Stimulated activated naive CD8-positive, alpha-beta T cell treated with anti-CD3 and anti-CD28 coated beads, Interleukin-15, Interleukin-2, amounts not matched to agents 100 ng/mL and 50 ng/mL, for 24 hours (primary cell): ENCODE measurements at regions not wholly inside any gene's neighbourhood (a gene's known extent, or its start where the extent isn't known, plus 50 kb on each side); places are given as distances from the start of the nearest gene placed in this dataset.
"Not testable (repeated sequence)": the region's sequence is repeated elsewhere in the genome, so short reads cannot be mapped to it uniquely, and the experiment has no call there.

Experiments
- H3K27ac Mint-ChIP-seq: one replicate; pipeline ENCODE4 v1.8.0; 2021; ENCODE audit warnings: mild to moderate bottlenecking, mixed read lengths
- H3K27me3 Mint-ChIP-seq: one replicate; pipeline ENCODE4 v1.8.0; 2021; ENCODE audit warnings: mixed read lengths
- H3K36me3 Mint-ChIP-seq: one replicate; pipeline ENCODE4 v1.8.0; 2021; ENCODE audit warnings: low read depth, mixed read lengths
- H3K4me1 Mint-ChIP-seq: one replicate; pipeline ENCODE4 v1.8.0; 2021; ENCODE audit warnings: low read depth, mixed read lengths
- H3K4me3 Mint-ChIP-seq: one replicate; pipeline ENCODE4 v1.8.0; 2021; ENCODE audit warnings: mild to moderate bottlenecking, mixed read lengths
- H3K9me3 Mint-ChIP-seq: one replicate; pipeline ENCODE4 v1.8.0; 2021; ENCODE audit warnings: mixed read lengths

DNA sequence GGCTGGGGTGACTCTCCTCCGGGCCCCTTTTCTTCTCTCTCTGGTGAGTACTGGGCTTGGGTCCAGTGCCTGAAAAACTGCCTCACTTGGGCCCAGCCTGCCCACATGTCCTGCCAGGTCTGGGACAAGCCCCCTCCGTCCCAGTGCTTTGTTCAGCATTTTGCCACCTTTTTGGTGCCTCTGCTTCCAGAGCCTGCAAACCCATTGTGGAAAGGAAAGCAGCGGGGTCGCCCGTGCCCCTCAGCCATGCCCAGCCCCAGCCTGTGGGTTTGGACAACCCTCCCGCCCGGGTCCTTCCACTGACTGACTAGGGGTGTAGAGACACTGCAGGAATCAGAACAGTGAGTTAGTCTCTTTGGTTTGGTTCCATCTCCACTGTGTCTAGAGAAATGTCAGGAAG is 140.7 kb upstream of the ALKAL2 start:
- Mint-ChIP-seq H3K4me3 (no peak overlapping the region), H3K27ac (no peak overlapping the region), H3K27me3 (peaks cover 3% of the 10 kb centered on the region), H3K4me1 (peaks cover 22% of the 10 kb centered on the region), H3K9me3 (no peaks in the 10 kb centered on the region), H3K36me3 (no peaks in the 10 kb centered on the region)

DNA sequence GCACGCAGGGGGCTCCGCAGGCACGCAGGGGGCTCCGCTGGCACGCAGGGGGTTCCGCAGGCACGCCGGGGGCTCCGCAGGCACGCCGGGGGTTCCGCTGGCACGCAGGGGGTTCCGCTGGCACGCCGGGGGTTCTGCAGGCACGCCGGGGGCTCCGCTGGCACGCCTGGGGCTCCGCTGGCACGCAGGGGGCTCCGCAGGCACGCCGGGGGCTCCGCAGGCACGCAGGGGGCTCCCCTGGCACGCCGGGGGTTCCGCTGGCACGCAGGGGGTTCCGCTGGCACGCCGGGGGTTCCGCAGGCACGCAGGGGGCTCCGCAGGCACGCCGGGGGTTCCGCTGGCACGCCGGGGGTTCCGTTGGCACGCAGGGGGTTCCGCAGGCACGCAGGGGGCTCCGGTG is 138.8 kb upstream of the ALKAL2 start:
- not testable (repeated sequence) for H3K9me3 Mint-ChIP-seq, H3K36me3 Mint-ChIP-seq, H3K27me3 Mint-ChIP-seq, H3K4me3 Mint-ChIP-seq, H3K27ac Mint-ChIP-seq
- H3K4me1 Mint-ChIP-seq: peaks cover 22% of the 10 kb centered on the region

DNA sequence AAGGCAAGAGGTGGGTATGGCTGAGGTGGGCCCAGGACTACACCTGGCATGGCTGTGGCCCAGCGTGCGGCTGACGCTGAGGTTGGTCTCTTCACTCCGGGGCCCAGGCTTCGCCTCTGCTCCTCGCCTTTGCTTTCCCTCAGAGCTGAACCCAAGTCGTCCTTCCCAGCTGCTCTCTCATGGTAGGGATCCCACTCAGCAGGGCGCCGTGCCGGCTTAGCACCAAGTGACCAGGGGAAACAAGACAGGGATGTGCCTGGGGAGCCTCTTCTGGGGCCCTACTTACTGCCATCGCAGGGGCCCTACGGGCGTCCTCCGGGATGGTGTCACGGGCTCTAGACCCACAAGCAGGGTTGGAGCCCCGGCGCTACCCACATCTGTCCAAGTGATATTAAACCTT is 138.1 kb upstream of the ALKAL2 start:
- Mint-ChIP-seq H3K9me3 (no peaks in the 10 kb centered on the region), H3K27me3 (peaks cover 4% of the 10 kb centered on the region), H3K36me3 (no peaks in the 10 kb centered on the region), H3K27ac (no peak overlapping the region), H3K4me1 (peaks cover 19% of the 10 kb centered on the region), H3K4me3 (no peak overlapping the region)

DNA sequence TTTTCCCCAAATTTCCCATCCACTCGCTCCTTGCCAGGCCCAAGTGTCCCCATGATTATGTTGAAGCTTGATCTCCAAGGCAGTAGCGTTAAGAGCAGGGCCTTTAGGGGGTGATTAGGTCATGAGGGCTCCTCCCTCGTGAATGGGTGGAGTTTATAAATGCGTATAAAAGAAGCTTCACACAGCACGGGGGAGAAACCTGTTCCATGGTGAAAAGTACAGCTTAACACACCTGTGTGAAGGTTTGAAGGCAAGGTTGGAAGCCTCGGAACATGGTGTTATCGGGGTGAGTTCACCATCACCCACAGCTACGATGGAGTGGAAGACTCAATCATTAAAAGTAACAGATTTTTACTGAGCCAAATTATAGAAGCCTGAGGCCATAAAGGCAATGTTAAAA is 137.4 kb upstream of the ALKAL2 start:
- Mint-ChIP-seq H3K9me3 (no peaks in the 10 kb centered on the region), H3K27ac (no peak overlapping the region), H3K27me3 (peaks cover 4% of the 10 kb centered on the region), H3K4me1 (peaks cover 12% of the 10 kb centered on the region), H3K4me3 (no peak overlapping the region), H3K36me3 (no peaks in the 10 kb centered on the region)

DNA sequence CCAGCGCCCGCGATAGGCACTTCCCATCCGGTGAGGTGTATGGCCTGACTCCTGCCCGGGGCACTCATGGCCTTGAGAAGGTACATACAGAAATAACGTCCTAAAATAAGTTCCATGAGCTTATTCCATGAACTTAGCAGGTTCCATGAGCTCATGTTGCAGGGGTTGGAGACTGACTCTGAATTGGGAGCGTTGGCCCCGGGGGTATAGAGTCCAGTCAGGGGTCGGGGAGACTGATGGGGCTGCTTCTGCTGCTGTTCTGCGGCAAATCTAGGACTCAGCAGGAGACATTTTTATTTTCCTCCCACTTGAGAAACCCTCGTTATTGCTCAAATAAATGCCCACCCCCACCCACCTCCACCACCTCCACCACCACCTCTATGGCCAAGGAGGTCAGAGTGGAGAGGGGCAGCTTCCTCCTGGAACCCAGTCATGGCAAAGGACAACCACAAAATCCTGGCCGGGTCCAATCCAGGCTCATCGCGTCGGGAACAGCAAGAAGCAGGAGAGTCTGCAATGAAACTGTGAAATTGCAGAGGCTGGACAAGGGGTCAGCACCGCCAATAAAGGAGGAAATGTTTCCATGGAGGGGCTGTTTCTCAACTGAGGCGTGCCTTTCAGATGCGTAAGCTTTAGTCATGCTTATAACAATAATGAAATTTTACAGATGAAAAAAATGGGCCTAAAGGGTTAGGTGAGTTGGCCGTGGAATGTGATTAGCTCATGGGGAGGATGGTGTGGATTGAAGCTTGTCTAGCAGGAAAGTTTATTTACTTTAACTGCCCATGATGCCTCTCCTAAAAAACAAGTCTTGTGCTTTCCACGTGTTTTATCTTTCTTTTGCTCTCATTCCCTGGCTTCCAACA is 136.6 kb upstream of the ALKAL2 start:
- Mint-ChIP-seq H3K36me3 (no peaks in the 10 kb centered on the region), H3K4me1 (peaks cover 5% of the 10 kb centered on the region), H3K27me3 (peaks cover 4% of the 10 kb centered on the region), H3K4me3 (no peak overlapping the region), H3K27ac (no peak overlapping the region), H3K9me3 (no peaks in the 10 kb centered on the region)

DNA sequence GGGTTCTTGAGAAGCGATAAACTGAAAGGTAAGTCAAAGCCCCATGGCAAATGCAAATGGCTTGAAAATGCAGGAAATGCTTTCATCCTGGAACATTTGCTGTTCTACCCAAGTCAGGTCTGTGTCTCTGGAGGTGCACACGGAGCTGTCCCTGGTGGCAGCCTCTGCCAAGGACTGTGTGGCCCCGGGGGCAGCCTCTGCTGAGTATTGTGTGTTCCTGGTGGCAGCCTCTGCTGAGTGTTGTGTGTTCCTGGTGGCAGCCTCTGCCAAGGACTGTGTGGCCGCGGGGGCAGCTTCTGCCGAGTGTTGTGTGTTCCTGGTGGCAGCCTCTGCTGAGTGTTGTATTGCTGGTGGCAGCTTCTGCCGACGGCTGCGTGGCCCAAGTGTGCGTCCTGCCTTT is 135.6 kb upstream of the ALKAL2 start:
- Mint-ChIP-seq H3K4me1 (no peaks in the 10 kb centered on the region), H3K36me3 (no peaks in the 10 kb centered on the region), H3K9me3 (no peaks in the 10 kb centered on the region), H3K27me3 (peaks cover 11% of the 10 kb centered on the region), H3K4me3 (no peak overlapping the region), H3K27ac (no peak overlapping the region)

DNA sequence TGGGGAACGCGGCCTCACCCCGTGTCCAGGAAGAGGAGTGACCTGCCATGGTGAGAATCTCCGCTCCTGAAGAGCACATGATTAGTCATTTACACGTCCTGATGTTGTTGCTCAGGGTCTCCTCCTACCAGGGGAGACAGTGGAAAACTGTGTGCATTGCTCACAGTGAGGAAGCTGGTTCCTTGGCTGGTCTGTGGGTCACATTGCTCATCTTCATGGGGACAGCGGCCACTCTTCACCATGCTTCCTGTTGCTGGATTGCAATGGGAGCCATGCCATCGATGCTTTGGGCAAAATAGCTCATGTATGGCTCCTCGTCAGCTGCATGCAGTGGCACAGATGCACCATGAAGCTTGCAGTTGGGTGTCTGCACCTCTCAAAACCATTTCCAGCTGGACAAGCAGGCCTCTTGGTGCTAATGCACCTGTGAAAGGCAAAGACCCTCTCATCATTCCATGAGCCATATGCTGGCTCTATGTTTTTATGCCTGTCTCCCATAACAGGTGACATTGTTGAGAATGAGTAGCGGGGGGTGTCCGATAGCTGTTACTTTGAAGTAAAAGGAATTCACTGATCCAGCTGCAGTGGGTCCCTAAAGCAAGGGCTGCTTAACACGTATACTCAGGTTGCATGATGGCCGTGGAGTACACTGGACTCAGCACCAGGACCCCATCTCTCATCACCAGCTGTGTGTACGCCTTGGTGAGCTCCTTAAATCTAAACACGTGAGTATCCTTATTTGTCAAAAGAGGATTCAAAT is 135.0 kb upstream of the ALKAL2 start:
- Mint-ChIP-seq H3K36me3 (no peaks in the 10 kb centered on the region), H3K9me3 (no peaks in the 10 kb centered on the region), H3K27me3 (peaks cover 11% of the 10 kb centered on the region), H3K27ac (no peak overlapping the region), H3K4me1 (no peaks in the 10 kb centered on the region), H3K4me3 (no peak overlapping the region)

DNA sequence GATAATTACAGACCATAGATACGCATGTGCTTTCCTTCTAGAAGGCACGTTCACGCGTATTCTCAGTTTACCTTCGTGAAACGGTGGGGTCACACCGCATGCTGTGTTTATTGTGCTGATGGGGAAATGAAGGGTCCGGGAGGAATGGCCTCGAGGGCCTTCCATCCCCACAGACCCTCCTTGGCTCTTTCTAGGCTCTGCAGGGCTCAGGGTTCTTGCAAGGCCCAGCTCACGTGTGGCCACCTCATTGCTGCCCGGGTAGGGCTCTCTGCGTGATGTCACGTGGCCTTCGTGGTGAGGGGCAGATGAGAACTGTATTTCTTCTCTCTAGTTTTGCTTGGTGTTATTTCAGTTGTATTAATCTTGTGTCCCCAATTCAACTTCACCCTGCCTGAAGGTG is 133.5 kb upstream of the ALKAL2 start:
- H3K4me3 Mint-ChIP-seq: no peak overlapping the region
- no peaks in the 10 kb centered on the region for H3K36me3 Mint-ChIP-seq
- H3K9me3 Mint-ChIP-seq: no peaks in the 10 kb centered on the region
- no peaks in the 10 kb centered on the region for H3K4me1 Mint-ChIP-seq
- H3K27ac Mint-ChIP-seq: no peak overlapping the region
- H3K27me3 Mint-ChIP-seq: peaks cover 11% of the 10 kb centered on the region

DNA sequence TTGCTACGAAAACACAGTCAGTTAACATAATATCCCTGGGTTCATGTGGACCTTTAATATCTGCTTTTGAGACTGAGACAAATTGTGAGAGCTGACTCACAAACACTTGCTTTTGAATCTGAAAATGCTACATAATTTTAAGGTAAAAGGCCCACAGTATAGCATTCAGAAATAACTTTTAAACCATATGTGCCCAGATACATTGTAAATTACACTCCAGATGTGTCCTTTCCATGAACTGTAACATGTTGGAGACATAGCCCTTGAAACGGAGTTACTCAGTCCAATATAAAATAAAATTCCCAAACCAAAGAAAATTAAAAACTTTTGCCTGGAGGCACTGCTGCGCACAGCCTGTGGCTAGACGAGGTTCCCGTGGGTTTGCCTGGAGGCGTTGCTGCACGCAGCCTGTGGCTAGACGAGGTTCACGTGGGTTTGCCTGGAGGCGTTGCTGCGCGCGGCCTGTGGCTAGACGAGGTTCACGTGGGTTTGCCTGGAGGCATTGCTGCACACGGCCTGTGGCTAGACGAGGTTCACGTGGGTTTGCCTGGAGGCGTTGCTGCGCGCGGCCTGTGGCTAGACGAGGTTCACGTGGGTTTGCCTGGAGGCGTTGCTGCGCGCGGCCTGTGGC is 131.9 kb upstream of the ALKAL2 start:
- H3K36me3 Mint-ChIP-seq: no peaks in the 10 kb centered on the region
- no peaks in the 10 kb centered on the region for H3K4me1 Mint-ChIP-seq
- H3K27ac Mint-ChIP-seq: no peak overlapping the region
- no peak overlapping the region for H3K4me3 Mint-ChIP-seq
- peaks cover 20% of the 10 kb centered on the region for H3K27me3 Mint-ChIP-seq
- no peaks in the 10 kb centered on the region for H3K9me3 Mint-ChIP-seq

DNA sequence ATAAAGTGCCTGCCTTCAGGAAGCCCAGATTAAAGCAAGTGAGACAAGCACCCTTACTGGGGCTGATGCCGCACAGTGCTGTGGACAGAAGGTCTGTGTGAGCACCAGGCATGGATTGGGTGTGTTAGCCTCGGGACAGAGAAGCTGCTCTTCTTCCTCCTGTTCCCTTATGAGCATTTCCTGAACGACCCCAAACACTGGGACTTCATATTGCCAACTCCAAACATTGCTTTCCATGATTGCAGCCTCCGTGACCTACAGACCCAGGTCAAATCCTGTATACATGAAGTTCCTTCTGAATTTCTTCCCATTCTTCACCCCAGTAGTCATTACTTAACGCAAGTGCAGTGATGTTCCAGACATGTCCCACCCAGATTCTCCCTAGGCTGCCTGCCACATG is 129.8 kb upstream of the ALKAL2 start:
- Mint-ChIP-seq H3K27me3 (peaks cover 20% of the 10 kb centered on the region), H3K9me3 (no peaks in the 10 kb centered on the region)

DNA sequence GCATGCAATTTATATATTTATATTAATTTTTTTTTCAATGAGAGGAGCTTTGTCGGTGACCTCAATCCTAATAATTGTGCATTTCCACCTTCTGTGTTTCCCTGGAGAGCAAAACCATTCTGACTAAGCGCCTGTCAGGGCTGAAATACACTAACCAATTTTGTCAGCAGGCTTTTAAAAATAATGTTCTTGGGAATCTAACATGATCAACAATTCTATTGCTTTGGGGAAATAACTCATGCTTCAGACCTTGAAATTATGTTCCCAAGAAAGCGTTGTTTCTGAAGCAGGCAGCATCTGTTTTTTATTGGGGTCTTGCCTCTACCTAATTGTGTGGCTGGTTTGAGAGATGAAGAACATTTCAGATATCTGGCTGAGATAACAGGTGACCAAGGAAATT is 129.1 kb upstream of the ALKAL2 start:
- Mint-ChIP-seq H3K36me3 (no peaks in the 10 kb centered on the region), H3K27ac (no peak overlapping the region), H3K27me3 (peaks cover 20% of the 10 kb centered on the region), H3K4me1 (no peaks in the 10 kb centered on the region), H3K4me3 (no peak overlapping the region), H3K9me3 (peaks cover 2% of the 10 kb centered on the region)

More for the DNA sequence above, 129.8 kb upstream of the ALKAL2 start:
- H3K4me3 Mint-ChIP-seq: no peak overlapping the region
- no peaks in the 10 kb centered on the region for H3K4me1 Mint-ChIP-seq
- H3K27ac Mint-ChIP-seq: no peak overlapping the region
- no peaks in the 10 kb centered on the region for H3K36me3 Mint-ChIP-seq

DNA sequence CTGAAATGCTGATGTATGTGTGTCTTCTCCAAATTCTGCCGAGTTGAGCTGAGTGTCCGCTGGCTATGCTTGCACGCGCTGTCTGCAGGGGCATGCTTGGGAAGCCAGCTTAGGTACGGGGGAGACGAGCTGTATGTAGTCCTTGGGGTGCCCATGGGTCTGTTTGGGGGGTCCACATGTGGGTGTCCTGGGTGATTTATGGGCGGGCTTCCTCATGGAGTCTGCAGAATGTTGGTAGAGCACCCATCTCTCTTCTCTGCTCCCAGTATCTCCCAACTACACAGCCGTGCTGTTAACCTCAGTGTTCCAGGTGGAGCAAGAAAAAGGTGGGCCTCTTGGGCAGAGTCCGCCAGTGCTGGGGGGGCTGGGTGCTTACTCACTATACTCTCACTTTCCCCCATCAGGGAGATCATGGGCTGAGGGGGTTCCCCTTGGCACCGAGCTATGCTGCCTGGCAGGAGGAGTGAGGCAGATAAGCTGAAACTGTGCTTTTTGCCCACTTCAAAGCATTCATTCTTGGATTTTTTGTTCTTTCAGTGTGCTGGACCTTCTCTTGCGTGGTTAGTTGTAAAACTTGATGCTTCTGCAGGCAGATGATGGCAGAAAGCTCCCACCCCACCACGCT is 128.2 kb upstream of the ALKAL2 start:
- Mint-ChIP-seq H3K4me3 (no peak overlapping the region), H3K36me3 (no peaks in the 10 kb centered on the region), H3K27me3 (peaks cover 20% of the 10 kb centered on the region), H3K9me3 (peaks cover 5% of the 10 kb centered on the region), H3K27ac (no peak overlapping the region), H3K4me1 (no peaks in the 10 kb centered on the region)

DNA sequence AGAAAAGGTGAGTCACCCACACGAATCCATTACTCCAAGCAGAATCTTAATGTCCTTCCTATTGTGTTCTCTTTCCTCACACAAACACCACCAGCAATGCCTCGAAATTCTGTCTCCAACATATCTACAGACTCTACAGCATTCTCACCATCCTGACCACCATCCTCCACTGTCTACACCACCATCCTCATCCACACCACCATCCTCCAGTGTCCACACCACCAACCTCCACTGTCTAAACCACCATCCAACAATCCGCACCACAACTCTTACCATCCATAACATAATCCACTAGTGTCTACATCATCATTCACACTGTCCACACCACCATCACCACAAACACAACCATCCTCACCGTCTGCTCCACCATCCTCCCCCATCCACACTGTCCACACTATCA is 121.6 kb upstream of the ALKAL2 start:
- Mint-ChIP-seq H3K9me3 (peaks cover 14% of the 10 kb centered on the region), H3K36me3 (no peaks in the 10 kb centered on the region), H3K4me1 (no peaks in the 10 kb centered on the region), H3K27me3 (peaks cover 4% of the 10 kb centered on the region), H3K4me3 (no peak overlapping the region), H3K27ac (no peak overlapping the region)

DNA sequence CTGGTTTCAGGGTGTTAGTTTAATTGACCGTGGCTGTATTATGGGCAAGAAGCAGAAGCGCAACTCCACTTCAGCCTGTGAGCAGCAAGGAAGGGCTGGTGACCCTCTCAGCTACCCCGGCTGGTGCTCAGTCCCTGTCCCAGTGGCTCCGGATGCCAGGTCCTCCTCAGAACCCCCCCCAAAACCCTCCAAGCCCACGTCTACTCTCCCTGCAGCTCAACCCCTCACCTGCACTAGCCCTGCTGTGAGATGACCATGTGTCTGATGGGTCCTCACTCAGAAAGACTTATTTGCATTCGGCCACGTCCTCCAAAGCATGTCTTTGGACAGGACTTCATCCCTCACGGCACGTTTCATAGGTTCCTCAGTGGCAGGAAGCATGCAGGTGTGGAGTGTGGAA is 119.7 kb upstream of the ALKAL2 start:
- Mint-ChIP-seq H3K4me3 (no peak overlapping the region), H3K4me1 (no peaks in the 10 kb centered on the region), H3K36me3 (no peaks in the 10 kb centered on the region), H3K9me3 (peaks cover 19% of the 10 kb centered on the region), H3K27me3 (no peaks in the 10 kb centered on the region), H3K27ac (no peak overlapping the region)

DNA sequence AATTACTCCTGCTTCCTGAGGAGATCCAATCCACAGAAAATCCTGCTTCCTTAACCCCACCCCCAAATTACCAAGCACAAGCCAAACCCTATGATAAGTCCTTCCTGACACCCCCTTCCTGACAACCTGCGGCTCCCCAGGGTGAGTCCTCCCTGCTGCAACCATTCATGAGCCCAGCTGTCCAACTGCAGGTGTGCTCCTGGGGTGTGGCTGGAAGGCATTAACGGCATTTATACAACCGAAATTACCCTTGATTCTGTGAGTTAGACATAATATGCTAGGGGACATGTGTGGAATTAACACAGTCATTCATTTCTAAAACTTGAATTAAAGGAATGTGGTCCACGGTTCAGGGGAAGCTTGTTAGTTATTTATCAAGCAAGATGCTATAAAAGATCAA is 119.0 kb upstream of the ALKAL2 start:
- no peak overlapping the region for H3K27ac Mint-ChIP-seq
- peaks cover 16% of the 10 kb centered on the region for H3K9me3 Mint-ChIP-seq
- H3K27me3 Mint-ChIP-seq: no peaks in the 10 kb centered on the region
- no peak overlapping the region for H3K4me3 Mint-ChIP-seq
- no peaks in the 10 kb centered on the region for H3K36me3 Mint-ChIP-seq
- H3K4me1 Mint-ChIP-seq: no peaks in the 10 kb centered on the region
